Mesodermal cell (in vitro differentiated cells): ENCODE measurements at regions not wholly inside any gene's neighbourhood (a gene's known extent, or its start where the extent isn't known, plus 50 kb on each side); places are given as distances from the start of the nearest gene placed in this dataset.

Experiments used
- H3K27ac ChIP-seq: 2 replicates; pipeline ENCODE4 v1.7.0; 2013; ENCODE audit warnings: mild to moderate bottlenecking, low read depth, low read length, moderate library complexity; ENCODE audit not compliant: severe bottlenecking
- H3K36me3 ChIP-seq: 2 replicates; pipeline ENCODE4 v1.7.1; 2013; ENCODE audit warnings: mild to moderate bottlenecking, low read length, moderate library complexity; ENCODE audit not compliant: control insufficient read depth, insufficient read depth
- H3K4me1 ChIP-seq: one replicate; pipeline ENCODE4 v1.7.1; 2013; ENCODE audit warnings: mild to moderate bottlenecking, low read length; ENCODE audit not compliant: insufficient read depth, control insufficient read depth, poor library complexity, severe bottlenecking
- H3K4me3 ChIP-seq: 2 replicates; pipeline ENCODE4 v1.7.0; 2013; ENCODE audit warnings: low read length, control low read depth, mild to moderate bottlenecking; ENCODE audit not compliant: insufficient read depth, poor library complexity, severe bottlenecking; ENCODE audit errors: extremely low read depth
- H3K9me3 ChIP-seq: 2 replicates; pipeline ENCODE4 v1.7.1; 2013; ENCODE audit warnings: mild to moderate bottlenecking, low read length, moderate library complexity; ENCODE audit not compliant: control insufficient read depth
- WGBS, 2 experiments: methylation state at CpG; one replicate each; pipeline ENCODE4 v1.1.5; 2013; ENCODE audit warnings: missing lambda C conversion rate in 2 of 2; ENCODE audit not compliant: insufficient coverage in 2 of 2; 5-methylcytosine and 5-hydroxymethylcytosine counted together

GRCh38 chr10:78995987-78996791, 72.6 kb upstream of the ZMIZ1 start:
- Histone ChIP-seq H3K9me3 (no peaks in the 10 kb centered on the region), H3K4me3 (no peak overlapping the region), H3K36me3 (no peaks in the 10 kb centered on the region), H3K4me1 (peaks cover 13% of the 10 kb centered on the region), H3K27ac (no peak overlapping the region)
- 86 to 87% methylated on average over 5 to 10 of the region's 14 CpGs for WGBS, 2 experiments

GRCh38 chr10:78996792-78997129, 72.0 kb upstream of the ZMIZ1 start:
- no peaks in the 10 kb centered on the region for H3K36me3 ChIP-seq
- 91 to 92% methylated on average over 3 of the region's 3 CpGs for WGBS, 2 experiments

GRCh38 chr10:78997635-78998618, 70.8 kb upstream of the ZMIZ1 start:
- H3K4me1 ChIP-seq: peaks cover 19% of the 10 kb centered on the region
- no peaks in the 10 kb centered on the region for H3K9me3 ChIP-seq
- 84 to 89% methylated on average over 5 to 7 of the region's 10 CpGs for WGBS, 2 experiments
- H3K4me3 ChIP-seq: no peak overlapping the region
- H3K27ac ChIP-seq: no peak overlapping the region
- no peaks in the 10 kb centered on the region for H3K36me3 ChIP-seq

More at GRCh38 chr10:78996792-78997129, 72.0 kb upstream of the ZMIZ1 start:
- H3K9me3 ChIP-seq: no peaks in the 10 kb centered on the region
- no peak overlapping the region for H3K4me3 ChIP-seq
- no peak overlapping the region for H3K27ac ChIP-seq
- peaks cover 19% of the 10 kb centered on the region for H3K4me1 ChIP-seq

GRCh38 chr10:79001082-79001885, 67.5 kb upstream of the ZMIZ1 start:
- Histone ChIP-seq H3K4me1 (peaks cover 15% of the 10 kb centered on the region), H3K27ac (peak overlapping the region; percentile 10), H3K36me3 (no peaks in the 10 kb centered on the region), H3K4me3 (no peak overlapping the region), H3K9me3 (no peaks in the 10 kb centered on the region)
- 86 to 92% methylated on average over 8 to 10 of the region's 10 CpGs for WGBS, 2 experiments

GRCh38 chr10:79002336-79002735, 66.4 kb upstream of the ZMIZ1 start:
- H3K36me3 ChIP-seq: no peaks in the 10 kb centered on the region
- H3K4me1 ChIP-seq: peaks cover 11% of the 10 kb centered on the region
- 20 to 100% methylated on average over 1 of the region's 3 CpGs for WGBS, 2 experiments
- H3K9me3 ChIP-seq: no peaks in the 10 kb centered on the region
- H3K27ac ChIP-seq: no peak overlapping the region
- H3K4me3 ChIP-seq: no peak overlapping the region

GRCh38 chr10:79003183-79004100, 65.3 kb upstream of the ZMIZ1 start:
- Histone ChIP-seq H3K4me3 (no peak overlapping the region), H3K4me1 (peaks cover 11% of the 10 kb centered on the region), H3K9me3 (no peaks in the 10 kb centered on the region), H3K36me3 (no peaks in the 10 kb centered on the region), H3K27ac (no peak overlapping the region)
- 89 to 92% methylated on average over 13 to 18 of the region's 19 CpGs for WGBS, 2 experiments

- Histone ChIP-seq H3K4me1 (peaks cover 11% of the 10 kb centered on the region), H3K27ac (no peak overlapping the region)
- 98 to 100% methylated on average over 3 to 4 of the region's 5 CpGs for WGBS, 2 experiments
Observed at GRCh38 chr10:79004311-79004710, 64.5 kb upstream of the ZMIZ1 start.

GRCh38 chr10:79005126-79005810, 63.5 kb upstream of the ZMIZ1 start:
- no peak overlapping the region for H3K27ac ChIP-seq
- no peaks in the 10 kb centered on the region for H3K9me3 ChIP-seq
- no peak overlapping the region for H3K4me3 ChIP-seq
- H3K36me3 ChIP-seq: no peaks in the 10 kb centered on the region
- WGBS, 2 experiments: 88 to 91% methylated on average over 8 to 11 of the region's 11 CpGs
- peaks cover 11% of the 10 kb centered on the region for H3K4me1 ChIP-seq

More at GRCh38 chr10:79004311-79004710, 64.5 kb upstream of the ZMIZ1 start:
- no peaks in the 10 kb centered on the region for H3K36me3 ChIP-seq
- no peak overlapping the region for H3K4me3 ChIP-seq
- no peaks in the 10 kb centered on the region for H3K9me3 ChIP-seq

GRCh38 chr10:79007018-79007417, 61.7 kb upstream of the ZMIZ1 start:
- Histone ChIP-seq H3K4me3 (no peak overlapping the region), H3K9me3 (no peaks in the 10 kb centered on the region), H3K36me3 (no peaks in the 10 kb centered on the region), H3K27ac (no peak overlapping the region), H3K4me1 (no peaks in the 10 kb centered on the region)
- WGBS, 2 experiments: 94 to 98% methylated on average over 3 to 6 of the region's 8 CpGs
